A673 (cell line): ENCODE measurements at regions not wholly inside any gene's neighbourhood (a gene's known extent, or its start where the extent isn't known, plus 50 kb on each side); places are given as distances from the start of the nearest gene placed in this dataset.

Experiments used
- BruUV-seq: library from RNA; stranded (reverse); fragments of 400-500 nt; replicated peaks from 2 replicates; lab custom pipeline; 2021; lab: Mats Ljungman, UMichigan
- CTCF ChIA-PET: fragments of 300-600 bp; sonication (Branson Sonifier 250); formaldehyde crosslinking; loops from one replicate; lab custom pipeline; 2022; ENCODE audit warnings: antibody characterized with exemption; lab: Charles Lee
- POLR2A ChIA-PET: fragments of 300-600 bp; sonication (Branson Sonifier 250); formaldehyde crosslinking; loops from one replicate; lab custom pipeline; 2022; ENCODE audit warnings: antibody characterized with exemption; ENCODE audit not compliant: low non-redundant PET; lab: Charles Lee
- DNase-seq: peaks from one replicate; pipeline ENCODE4 v3.0.0-alpha.2; 2015; ENCODE audit warnings: low spot score
- H3K27ac ChIP-seq: fragments of 200-600 bp; sonication (generic); 2 replicates; pipeline ENCODE4 v1.5.1; 2016; ENCODE audit warnings: mixed run types, low read depth, mild to moderate bottlenecking, mixed read lengths, antibody characterized with exemption, low read length; ENCODE audit not compliant: poor library complexity, severe bottlenecking
- H3K27me3 ChIP-seq: fragments of 200-600 bp; sonication (generic); replicated peaks from 2 replicates; pipeline ENCODE4 v1.6.1; 2017; ENCODE audit warnings: mixed run types, low read depth, mild to moderate bottlenecking, mixed read lengths, antibody characterized with exemption, low read length; ENCODE audit not compliant: insufficient read depth, poor library complexity
- H3K36me3 ChIP-seq: fragments of 200-600 bp; sonication (generic); 2 replicates; pipeline ENCODE4 v1.6.1; 2016; ENCODE audit warnings: mixed run types, mild to moderate bottlenecking, mixed read lengths, antibody characterized with exemption, low read length; ENCODE audit not compliant: insufficient read depth, poor library complexity, severe bottlenecking
- H3K4me1 ChIP-seq: fragments of 200-600 bp; sonication (generic); 2 replicates; pipeline ENCODE4 v1.6.1; 2017; ENCODE audit warnings: mixed run types, mild to moderate bottlenecking, mixed read lengths, antibody characterized with exemption, low read length; ENCODE audit not compliant: insufficient read depth, poor library complexity, severe bottlenecking
- H3K4me3 ChIP-seq: fragments of 200-600 bp; sonication (generic); 2 replicates; pipeline ENCODE4 v1.5.1; 2016; ENCODE audit warnings: low read depth, mixed run types, mild to moderate bottlenecking, mixed read lengths, low read length; ENCODE audit not compliant: poor library complexity, severe bottlenecking
- H3K9me3 ChIP-seq: fragments of 200-600 bp; sonication (generic); 2 replicates; pipeline ENCODE4 v1.6.1; 2016; ENCODE audit warnings: mixed run types, low read depth, mild to moderate bottlenecking, mixed read lengths, antibody characterized with exemption, low read length; ENCODE audit not compliant: poor library complexity, severe bottlenecking
- CTCF ChIP-seq: fragments of 300-800, 200-600 bp; sonication (generic); conservative IDR thresholded peaks from 2 replicates; pipeline ENCODE4 v1.5.1; 2017; ENCODE audit warnings: low read depth, mild to moderate bottlenecking, antibody characterized with exemption, low read length, moderate library complexity, mixed read lengths
- EZH2 ChIP-seq: fragments of 200-600 bp; sonication (generic); IDR thresholded peaks from 2 replicates; pipeline ENCODE4 v1.6.1; 2017; ENCODE audit warnings: borderline replicate concordance, low read depth, mild to moderate bottlenecking, mixed read lengths, antibody characterized with exemption, low read length; ENCODE audit not compliant: poor library complexity, severe bottlenecking
- intact Hi-C: fragments of 100-400 bp; cut with micrococcal nuclease; formaldehyde crosslinking; loops from one replicate; pipeline ENCODE4 v1.10.0; 2022; ENCODE audit not compliant: unreplicated experiment

GRCh38 chr13:99118179-99118578 lies 82.5 kb upstream of the UBAC2 start:
- DNase-seq: no peak
- H3K9me3 ChIP-seq: no peaks in the 10 kb centered on the region
- no TSS peak for BruUV-seq
- no peaks in the 10 kb centered on the region for H3K4me1 ChIP-seq
- CTCF ChIA-PET: no interaction called here
- TF ChIP-seq CTCF: no peak
- TF ChIP-seq EZH2: no peak
- POLR2A ChIA-PET: no interaction called here
- H3K36me3 ChIP-seq: no peaks in the 10 kb centered on the region
- intact Hi-C loops: no loop called here
- H3K27ac ChIP-seq: no peak overlapping the region
- H3K27me3 ChIP-seq: no peaks in the 10 kb centered on the region
- H3K4me3 ChIP-seq: no peak overlapping the region

GRCh38 chr13:99119656-99120055 lies 81.0 kb upstream of the UBAC2 start:
- Histone ChIP-seq H3K36me3 (no peaks in the 10 kb centered on the region), H3K27ac (no peak overlapping the region), H3K4me3 (no peak overlapping the region), H3K9me3 (no peaks in the 10 kb centered on the region), H3K27me3 (no peaks in the 10 kb centered on the region), H3K4me1 (peaks cover 3% of the 10 kb centered on the region)
- no TSS peak for BruUV-seq
- POLR2A ChIA-PET: no interaction called here
- CTCF ChIA-PET: no interaction called here
- intact Hi-C loops: no loop called here
- DNase-seq: no peak
- no peak for TF ChIP-seq CTCF
- no peak for TF ChIP-seq EZH2

GRCh38 chr13:99120751-99121150 lies 79.9 kb upstream of the UBAC2 start:
- intact Hi-C loops: no loop called here
- POLR2A ChIA-PET: no interaction called here

More at GRCh38 chr13:99120751-99121150, 79.9 kb upstream of the UBAC2 start:
- Histone ChIP-seq H3K4me3 (no peak overlapping the region), H3K9me3 (no peaks in the 10 kb centered on the region), H3K27me3 (no peaks in the 10 kb centered on the region), H3K4me1 (peaks cover 10% of the 10 kb centered on the region), H3K27ac (no peak overlapping the region), H3K36me3 (no peaks in the 10 kb centered on the region)
- CTCF ChIA-PET: interaction anchor here (0.5 kb wide), 1 partner anchor 1688 kb away, joined by 3 read pairs; no protein-coding TSS in a partner anchor
- BruUV-seq: no TSS peak
- no peak for DNase-seq
- no peak for TF ChIP-seq CTCF
- TF ChIP-seq EZH2: no peak
